Heart left ventricle (tissue), 16 donors: ENCODE measurements at regions not wholly inside any gene's neighbourhood (a gene's known extent, or its start where the extent isn't known, plus 50 kb on each side); places are given as distances from the start of the nearest gene placed in this dataset.

Source experiments
- ATAC-seq, 4 donors: fragments of 200-7000 bp; cut with Tn5 transposase; one replicate each; pipeline ENCODE4 v1.9.1; 2020 to 2022; ENCODE audit warnings: moderate library complexity in 4 of 4, mild to moderate bottlenecking in 3 of 4, moderate number of reproducible peaks in 1 of 4
- DNase-seq, 5 donors: peaks; one replicate each; pipeline ENCODE4 v3.0.0-alpha.2; 2020
- H3K27ac ChIP-seq, 12 donors: fragments of 200-600 bp; sonication (generic) in 4 of 12; one replicate each; pipeline versions ENCODE4 v1.5.0 to v1.8.0; 2016 to 2022; ENCODE audit warnings: mild to moderate bottlenecking in 2 of 12
- H3K27me3 ChIP-seq, 9 donors: fragments of 200-600 bp; sonication (generic) in 2 of 9; one replicate each; pipeline versions ENCODE4 v1.5.1 to v1.8.0; 2016 to 2022; ENCODE audit warnings: mild to moderate bottlenecking in 3 of 9
- H3K36me3 ChIP-seq, 9 donors: fragments of 200-600 bp; sonication (generic) in 2 of 9; one replicate each; pipeline versions ENCODE4 v1.5.0 to v1.8.0; 2018 to 2022; ENCODE audit warnings: mild to moderate bottlenecking in 2 of 9
- H3K4me1 ChIP-seq, 12 donors: fragments of 200-600 bp; sonication (generic) in 4 of 12; one replicate each; pipeline versions ENCODE4 v1.5.0 to v1.8.0; 2016 to 2022; ENCODE audit warnings: mild to moderate bottlenecking in 3 of 12
- H3K4me3 ChIP-seq, 12 donors: fragments of 200-600 bp; sonication (generic) in 4 of 12; one replicate each; pipeline versions ENCODE4 v1.5.0 to v1.8.0; 2017 to 2022; ENCODE audit warnings: mild to moderate bottlenecking in 9 of 12, moderate library complexity in 4 of 12
- H3K9me3 ChIP-seq, 12 donors: fragments of 200-600 bp; sonication (generic) in 4 of 12; one replicate each; pipeline versions ENCODE4 v1.5.0 to v1.8.0; 2016 to 2022; ENCODE audit warnings: mild to moderate bottlenecking in 1 of 12
- POLR2A ChIP-seq, 2 donors: fragments of 450-650 bp; IDR thresholded peaks; one replicate each; pipeline ENCODE4 v1.6.1; 2017; ENCODE audit warnings: antibody characterized with exemption in 2 of 2, mild to moderate bottlenecking in 2 of 2, moderate library complexity in 2 of 2
- WGBS, 4 donors: extraction: QIAGEN DNeasy Blood & Tissue Kit in 2 of 4; methylation state at CpG; one replicate each; pipeline versions ENCODE4 v1.1.5 to v1.1.7; 2013 to 2018; 5-methylcytosine and 5-hydroxymethylcytosine counted together
- intact Hi-C, 10 donors: fragments of 100-400 bp; cut with DNase I; formaldehyde crosslinking; loops; one replicate each; pipeline versions ENCODE4 v1.11.1 to v1.14.2; 2022
- TF ChIP-seq, protein P1 (sequence below), 12 donors: fragments of 200-600 bp; sonication (generic) in 4 of 12; IDR thresholded peaks; one replicate each; pipeline versions ENCODE4 v1.5.0 to v1.8.0; 2018 to 2022; ENCODE audit warnings: antibody characterized with exemption in 12 of 12, mild to moderate bottlenecking in 5 of 12
- donor health status: ischemic (EF 13 %, LVEDD 7.1; RV severe dilation, severe dysfunction).
- donor health status: healthy with polysubstance abuse.
- donor health status: DM: no; HTN: yes; CAD: no.
- donor health status: DM: no; HTN: no; CAD: no.
- donor health status: ischemic (EF 25% LVEDD 6.9; RV normal size, moderate dysfunction).
- donor health status: ischemic (EF 25% LVEDD 5.7; RV mildly dilated, moderate dysfunction).
- donor health status: healthy.
- donor health status: DM: yes; HTN: yes; CAD: no.
- donor health status: ischemic (EF 35%, LVEDD 5.7; RV mildly dilated, moderate dysfunction).
- donor health status: nonischemic (EF 11% LVEDD 7.7; RV severe dilation, severe dysfunction).
- donor health status: DM: yes; HTN: yes; CAD: no.
- donor health status: PGD.
- donor health status: ischemic (EF 29% LVEDD 5.4; RV normal size, mild dysfunction).
- donor health status: nonischemic (EF 23%, LVEDD 6.1; RV moderate dilation, normal function).

DNA sequence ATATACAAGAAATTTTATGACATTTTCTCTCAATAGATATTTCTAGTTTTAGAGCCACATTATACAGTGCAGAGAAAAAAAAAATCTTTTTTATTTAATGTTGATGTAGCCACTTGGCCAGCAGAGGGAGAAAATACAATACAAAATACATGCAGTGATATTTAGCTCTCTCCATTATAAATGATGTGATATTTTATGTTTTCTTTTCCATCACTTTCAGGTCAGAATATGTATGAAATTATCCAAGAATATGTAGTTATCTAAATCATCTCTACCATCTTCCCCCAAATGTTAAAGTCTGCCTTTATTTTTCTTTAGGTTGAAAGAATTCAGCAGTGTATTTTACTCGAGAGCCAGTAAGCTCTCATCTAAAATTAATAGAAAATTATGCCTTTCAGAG, 533.6 kb upstream of the FSHR start:
- WGBS, 4 donors = 85 to 88% (median 87%) methylated on average over 1 of the region's 1 CpG
- no peak for DNase-seq
- intact Hi-C loops = loop anchor here (2.0 to 10.0 kb wide), 6 partner anchors 454 to 717 kb away; no protein-coding TSS in a partner anchor

DNA sequence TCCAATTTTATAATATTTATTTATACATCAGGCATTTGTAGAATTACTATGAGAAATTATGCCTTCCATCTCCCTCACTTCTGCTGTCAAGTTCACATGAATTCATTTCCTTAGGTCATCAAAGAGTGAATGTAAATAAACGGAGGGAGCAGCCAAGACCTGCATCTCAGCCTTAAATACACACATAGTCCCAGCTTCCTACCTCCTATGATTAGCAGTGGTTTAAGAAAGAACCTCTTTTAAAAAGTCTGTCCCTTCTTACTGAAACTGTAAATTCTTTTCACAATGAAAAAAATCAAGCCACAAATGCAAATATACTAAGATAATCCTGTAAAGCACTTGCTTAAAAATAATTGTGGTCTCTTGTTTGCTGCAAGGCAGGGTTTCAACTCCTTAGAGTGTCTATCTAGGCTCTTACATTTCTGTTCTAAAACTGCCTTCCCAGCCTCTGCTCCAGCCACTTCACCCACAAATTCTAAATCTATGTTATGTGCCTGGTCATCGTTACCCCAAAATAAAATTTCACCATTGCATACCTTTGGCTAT, 532.7 kb upstream of the FSHR start:
- DNase-seq = no peak
- Histone ChIP-seq H3K4me3 (no peak overlapping the region), H3K27me3 (no peaks in the 10 kb centered on the region), H3K4me1 (no peaks in the 10 kb centered on the region), H3K36me3 (no peaks in the 10 kb centered on the region), H3K9me3 (no peaks in the 10 kb centered on the region), H3K27ac (no peak overlapping the region)
- no peak for TF ChIP-seq POLR2A (IDR thresholded peaks at IDR 0.05)
- TF ChIP-seq, protein P1, sequence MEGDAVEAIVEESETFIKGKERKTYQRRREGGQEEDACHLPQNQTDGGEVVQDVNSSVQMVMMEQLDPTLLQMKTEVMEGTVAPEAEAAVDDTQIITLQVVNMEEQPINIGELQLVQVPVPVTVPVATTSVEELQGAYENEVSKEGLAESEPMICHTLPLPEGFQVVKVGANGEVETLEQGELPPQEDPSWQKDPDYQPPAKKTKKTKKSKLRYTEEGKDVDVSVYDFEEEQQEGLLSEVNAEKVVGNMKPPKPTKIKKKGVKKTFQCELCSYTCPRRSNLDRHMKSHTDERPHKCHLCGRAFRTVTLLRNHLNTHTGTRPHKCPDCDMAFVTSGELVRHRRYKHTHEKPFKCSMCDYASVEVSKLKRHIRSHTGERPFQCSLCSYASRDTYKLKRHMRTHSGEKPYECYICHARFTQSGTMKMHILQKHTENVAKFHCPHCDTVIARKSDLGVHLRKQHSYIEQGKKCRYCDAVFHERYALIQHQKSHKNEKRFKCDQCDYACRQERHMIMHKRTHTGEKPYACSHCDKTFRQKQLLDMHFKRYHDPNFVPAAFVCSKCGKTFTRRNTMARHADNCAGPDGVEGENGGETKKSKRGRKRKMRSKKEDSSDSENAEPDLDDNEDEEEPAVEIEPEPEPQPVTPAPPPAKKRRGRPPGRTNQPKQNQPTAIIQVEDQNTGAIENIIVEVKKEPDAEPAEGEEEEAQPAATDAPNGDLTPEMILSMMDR (IDR thresholded peaks at IDR 0.05) = no peak
- WGBS, 4 donors = 48 to 53% (median 50%) methylated on average over 2 of the region's 2 CpGs
- ATAC-seq = no peak
- intact Hi-C loops = loop anchor here (5.0 to 10.0 kb wide), 5 partner anchors 455 to 718 kb away; no protein-coding TSS in a partner anchor

More for the DNA sequence above, 533.6 kb upstream of the FSHR start:
- no peak overlapping the region for H3K4me3 ChIP-seq
- TF ChIP-seq POLR2A (IDR thresholded peaks at IDR 0.05) = no peak
- TF ChIP-seq, protein P1 (IDR thresholded peaks at IDR 0.05) = peak in 10 of 12 donors; percentile 25 to 52 (median 40)
- no peaks in the 10 kb centered on the region for H3K4me1 ChIP-seq
- no peaks in the 10 kb centered on the region for H3K27me3 ChIP-seq
- no peak overlapping the region for H3K27ac ChIP-seq
- no peak for ATAC-seq
- H3K9me3 ChIP-seq = no peaks in the 10 kb centered on the region
- H3K36me3 ChIP-seq = no peaks in the 10 kb centered on the region

DNA sequence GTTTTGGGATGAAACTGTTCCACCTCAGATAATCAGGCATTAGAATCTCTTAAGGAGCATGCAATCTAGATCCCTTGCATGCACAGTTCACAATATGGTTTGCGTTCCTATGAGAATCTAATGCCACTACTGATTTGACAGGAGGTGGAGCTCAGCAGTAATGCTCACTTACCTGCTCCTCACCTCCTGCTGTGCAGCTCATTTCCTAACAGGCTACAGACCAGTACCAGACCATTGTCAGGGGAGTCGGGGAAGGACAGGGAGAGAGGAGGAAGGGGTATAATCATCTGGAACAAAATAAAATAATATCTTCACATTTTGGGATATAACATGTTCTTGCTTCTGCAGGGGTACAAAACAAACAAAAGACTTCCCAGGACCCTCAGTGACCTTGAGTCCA, 532.0 kb upstream of the FSHR start:
- Histone ChIP-seq H3K4me1 (no peaks in the 10 kb centered on the region), H3K27ac (no peak overlapping the region), H3K27me3 (no peaks in the 10 kb centered on the region), H3K36me3 (no peaks in the 10 kb centered on the region), H3K9me3 (no peaks in the 10 kb centered on the region), H3K4me3 (no peak overlapping the region)
- no peak for ATAC-seq
- intact Hi-C loops = loop anchor here (5.0 to 10.0 kb wide), 5 partner anchors 456 to 719 kb away; no protein-coding TSS in a partner anchor
- no peak for TF ChIP-seq POLR2A (IDR thresholded peaks at IDR 0.05)
- TF ChIP-seq, protein P1 (IDR thresholded peaks at IDR 0.05) = no peak
- DNase-seq = no peak
- WGBS, 4 donors = 73 to 84% (median 80%) methylated on average over 2 of the region's 2 CpGs

DNA sequence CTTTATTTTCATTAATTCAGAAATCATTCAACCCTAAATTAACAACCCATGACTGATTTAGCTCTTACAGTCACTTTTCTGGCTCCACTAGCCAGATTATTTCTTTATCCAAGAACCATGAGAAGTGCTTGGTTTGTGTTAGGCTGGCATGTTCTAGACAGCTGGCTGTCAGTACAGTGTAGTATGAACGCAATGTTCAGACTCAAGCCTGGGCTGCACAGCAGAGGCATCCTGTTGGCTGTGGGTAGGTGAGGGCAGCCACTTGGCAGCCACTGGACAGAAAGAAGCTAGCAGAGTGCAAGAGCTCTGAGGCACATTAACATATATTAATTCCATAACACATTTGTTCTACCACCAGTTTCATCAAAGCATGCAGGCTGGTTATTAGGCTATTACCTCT, 522.9 kb upstream of the FSHR start:
- Histone ChIP-seq H3K4me3 (no peak overlapping the region), H3K4me1 (no peaks in the 10 kb centered on the region), H3K27ac (no peak overlapping the region), H3K9me3 (no peaks in the 10 kb centered on the region), H3K36me3 (no peaks in the 10 kb centered on the region), H3K27me3 (no peaks in the 10 kb centered on the region)
- DNase-seq (no peak), ATAC-seq (no peak)
- no peak for TF ChIP-seq POLR2A (IDR thresholded peaks at IDR 0.05)
- TF ChIP-seq, protein P1 (IDR thresholded peaks at IDR 0.05) = no peak
- 76 to 95% (median 90%) methylated on average over 1 of the region's 1 CpG for WGBS, 4 donors
- intact Hi-C loops = no loop called here
